ENCODE measurements at regions not wholly inside any gene's neighbourhood (a gene's known extent, or its start where the extent isn't known, plus 50 kb on each side); places are given as distances from the start of the nearest gene placed in this dataset.
"Not testable (repeated sequence)": the region's sequence is repeated elsewhere in the genome, so short reads cannot be mapped to it uniquely, and the experiment has no call there.

GRCh38 chr1:221204055-221204833 lies 325.0 kb downstream of the HLX start:
- DNase-seq, result no peak

DNA sequence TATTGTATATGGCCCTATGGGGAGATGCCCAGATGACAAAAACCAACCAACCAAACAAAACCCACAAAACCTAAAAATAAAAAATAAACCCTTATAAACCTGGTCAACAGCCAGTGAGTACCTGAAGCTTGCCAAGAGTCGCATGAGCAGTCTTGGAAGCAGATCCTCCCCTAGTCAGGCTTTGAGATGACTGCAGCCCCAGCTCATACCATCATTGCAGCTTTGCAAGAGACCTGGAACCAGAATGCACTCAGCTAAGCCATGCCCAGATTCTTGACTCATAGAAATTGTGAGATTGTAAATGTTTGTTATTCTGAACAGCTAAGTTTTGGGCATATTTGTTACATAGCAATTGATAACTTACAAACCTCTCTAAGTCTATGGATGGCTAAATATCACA lies 326.8 kb downstream of the HLX start:
- DNase-seq, result no peak

- no peak for DNase-seq
Observed at GRCh38 chr1:221212926-221213325, 333.7 kb downstream of the HLX start.

DNA sequence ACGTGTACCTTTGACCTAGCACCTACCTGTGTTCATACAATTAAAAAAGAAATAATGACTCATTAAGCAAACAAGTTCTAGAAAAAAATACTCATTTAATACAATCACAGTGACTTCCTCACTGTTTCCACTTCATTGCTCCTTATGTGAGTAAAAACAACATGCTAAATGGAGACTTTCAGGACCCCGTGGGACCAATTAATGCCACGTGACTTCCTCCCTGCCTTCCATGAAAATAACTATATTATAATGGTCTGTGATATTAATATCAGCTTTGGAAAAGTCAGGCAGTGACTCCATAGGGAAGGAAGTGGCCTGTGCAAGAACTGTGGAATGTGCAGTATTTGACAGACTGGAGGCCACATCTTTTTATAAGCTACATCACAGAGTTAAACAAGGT lies 337.8 kb downstream of the HLX start:
- DNase-seq, result no peak

- no peak for DNase-seq
Observed at GRCh38 chr1:221223281-221223680, 344.0 kb downstream of the HLX start.

DNA sequence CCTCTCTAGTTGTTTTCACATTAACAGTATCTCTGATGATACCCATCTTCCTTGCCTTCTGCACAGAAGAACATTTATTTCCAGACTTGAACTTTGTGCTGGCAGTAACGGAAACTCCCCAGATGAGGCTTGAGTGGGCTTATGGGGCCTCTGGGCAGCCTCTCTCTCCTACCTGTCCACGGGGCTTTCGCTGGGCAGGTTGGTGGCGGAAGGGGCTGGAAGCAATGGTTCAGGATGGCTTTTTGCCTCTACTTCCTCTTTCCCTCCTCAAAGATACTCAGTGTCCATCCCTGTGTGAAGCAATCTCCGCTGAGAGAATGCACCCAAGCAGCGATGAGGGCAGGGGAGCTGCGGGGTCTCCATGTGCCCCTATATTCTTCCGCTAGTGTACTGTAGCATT lies 348.2 kb downstream of the HLX start:
- no peak for DNase-seq

- DNase-seq, result no peak
Observed at GRCh38 chr1:221227872-221228337, 348.7 kb downstream of the HLX start.

GRCh38 chr1:221228594-221228993 lies 349.4 kb downstream of the HLX start:
- DNase-seq, result no peak

- no peak for DNase-seq
Observed at GRCh38 chr1:221230605-221231004, 351.4 kb downstream of the HLX start.

DNA sequence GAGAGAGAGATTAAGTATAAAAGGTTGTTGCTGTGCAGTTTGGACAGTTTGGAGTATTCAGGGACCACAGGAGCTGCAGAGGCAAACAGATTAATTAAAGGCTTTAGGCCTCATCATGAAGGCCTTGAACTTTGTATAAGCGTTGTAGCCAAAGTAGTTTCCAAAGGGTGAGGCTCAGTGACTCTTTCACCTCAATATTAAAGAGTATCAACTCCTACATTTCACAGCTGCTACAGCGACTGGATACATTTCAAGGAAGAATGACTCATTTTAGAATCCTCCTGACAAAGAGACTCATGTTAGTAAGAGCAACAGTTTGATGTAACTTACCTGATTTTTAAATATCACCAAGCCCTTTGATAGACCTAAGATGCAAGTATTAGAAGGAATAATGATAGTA lies 355.5 kb downstream of the HLX start:
- DNase-seq, result no peak

DNA sequence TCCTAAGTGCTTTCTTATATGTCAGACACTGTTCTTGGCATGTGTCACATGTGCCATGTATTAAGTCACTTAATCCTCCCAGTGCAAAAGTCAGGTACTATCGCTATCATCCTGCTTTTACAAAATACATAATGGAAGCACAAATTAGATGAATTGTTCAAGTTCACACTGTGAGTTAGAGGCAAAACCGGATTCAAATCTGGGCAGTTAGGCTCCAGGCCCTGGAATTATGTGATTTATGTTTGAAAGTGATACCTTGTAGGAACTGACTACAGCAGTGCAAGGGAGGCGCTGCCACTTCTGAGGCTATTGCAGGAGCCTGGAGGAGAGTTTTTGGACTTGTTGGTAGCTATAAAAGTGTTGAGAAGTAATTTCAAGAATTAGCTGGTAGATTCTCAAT lies 358.3 kb downstream of the HLX start:
- no peak for DNase-seq

DNA sequence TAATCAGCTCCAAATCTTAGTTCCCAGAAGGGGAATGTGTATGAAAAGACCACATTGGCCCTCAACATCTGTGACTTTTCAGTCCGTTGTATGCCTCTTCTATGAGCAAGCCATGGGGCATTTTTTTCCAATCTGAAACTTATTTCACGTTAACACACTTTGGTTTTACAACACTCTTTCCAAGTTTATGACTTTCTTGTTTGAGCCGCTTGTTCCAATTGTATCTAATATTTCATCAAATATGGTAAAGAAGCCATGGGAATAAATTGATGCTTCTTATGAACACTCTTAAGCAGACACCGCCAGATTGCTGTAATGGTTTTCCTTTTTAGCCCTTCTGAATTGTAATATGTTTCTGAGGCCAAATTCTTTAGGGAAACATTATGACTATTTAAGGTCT lies 359.9 kb downstream of the HLX start:
- no peak for DNase-seq

DNA sequence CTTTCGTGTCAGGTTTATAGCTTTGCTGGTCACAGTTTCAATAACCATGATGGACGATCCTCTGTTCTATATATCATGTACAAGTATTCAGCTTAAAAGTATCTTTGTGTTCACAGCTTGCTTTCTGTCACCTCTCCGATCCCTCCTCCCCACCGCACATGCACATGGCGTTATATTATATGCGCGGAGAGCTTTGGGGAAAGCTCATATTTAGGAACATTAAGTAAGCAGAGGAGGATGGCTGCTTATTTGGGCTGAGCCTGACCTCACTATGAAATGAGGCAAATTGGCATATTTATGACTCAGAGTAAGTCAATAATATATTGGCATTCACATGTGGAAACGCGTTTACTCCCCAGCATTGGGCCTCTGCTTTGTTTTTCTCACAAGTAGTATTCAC lies 360.5 kb downstream of the HLX start:
- DNase-seq, result no peak

GRCh38 chr1:221240690-221241089 lies 361.4 kb downstream of the HLX start:
- DNase-seq, result no peak

GRCh38 chr1:221241157-221241556 lies 361.9 kb downstream of the HLX start:
- no peak for DNase-seq

- DNase-seq, result no peak
Observed at GRCh38 chr1:221241592-221241991, 362.3 kb downstream of the HLX start.

GRCh38 chr1:221246067-221246466 lies 366.8 kb downstream of the HLX start:
- no peak for DNase-seq

DNA sequence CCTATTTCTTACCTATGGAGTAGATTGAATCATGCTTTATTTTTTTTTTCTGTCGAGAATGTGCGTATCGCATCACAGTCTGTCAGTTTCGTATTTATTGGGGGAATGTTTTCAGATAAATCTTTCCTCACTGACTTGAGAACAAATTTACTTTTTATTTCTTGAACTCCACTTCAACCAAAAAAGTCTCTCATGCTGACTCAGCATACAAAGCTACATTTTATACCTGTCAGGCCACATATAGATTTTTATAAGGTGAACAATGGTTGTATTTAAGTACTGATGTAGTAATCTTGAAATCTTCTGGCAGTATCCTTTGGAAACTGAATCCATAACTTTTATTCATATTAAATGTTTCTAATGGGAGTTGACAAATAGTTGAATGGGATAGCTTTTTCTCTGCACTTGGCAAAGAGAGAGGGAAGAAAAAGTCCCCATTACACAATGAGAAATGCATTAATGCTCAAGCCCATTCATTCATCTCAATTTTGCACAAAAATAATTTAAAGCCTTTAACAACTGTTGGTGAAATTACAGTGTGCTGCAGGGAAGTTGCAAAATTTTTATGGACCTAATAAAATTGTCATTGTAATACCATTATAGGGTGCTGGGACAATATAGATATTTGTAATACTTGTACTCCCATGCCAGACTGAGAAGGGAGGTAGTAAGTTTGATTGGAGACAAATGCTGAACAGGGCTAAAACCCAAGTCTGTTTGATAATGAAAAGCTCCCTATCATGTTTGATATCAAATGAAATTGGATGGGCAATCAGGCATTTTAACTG lies 367.6 kb downstream of the HLX start:
- no peak for DNase-seq

DNA sequence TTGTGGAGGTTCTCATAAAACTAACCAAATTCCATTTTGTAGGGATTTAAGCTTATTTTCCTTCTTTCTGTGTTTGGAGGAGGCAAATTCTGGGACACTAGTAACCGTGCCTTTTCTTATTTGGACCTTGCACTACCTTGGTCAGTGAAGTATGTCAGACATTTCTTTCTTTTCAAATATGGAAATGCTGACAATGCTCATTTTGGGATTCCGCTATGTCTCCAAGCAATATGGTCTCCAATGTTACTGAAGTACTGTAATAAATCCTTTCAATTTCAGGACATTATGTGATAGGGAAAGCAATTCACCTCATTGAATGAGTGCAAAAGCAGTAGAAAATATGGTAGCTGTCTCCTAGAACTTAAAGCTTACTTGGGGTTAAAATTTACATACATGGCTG lies 372.3 kb downstream of the HLX start:
- DNase-seq, result no peak

DNA sequence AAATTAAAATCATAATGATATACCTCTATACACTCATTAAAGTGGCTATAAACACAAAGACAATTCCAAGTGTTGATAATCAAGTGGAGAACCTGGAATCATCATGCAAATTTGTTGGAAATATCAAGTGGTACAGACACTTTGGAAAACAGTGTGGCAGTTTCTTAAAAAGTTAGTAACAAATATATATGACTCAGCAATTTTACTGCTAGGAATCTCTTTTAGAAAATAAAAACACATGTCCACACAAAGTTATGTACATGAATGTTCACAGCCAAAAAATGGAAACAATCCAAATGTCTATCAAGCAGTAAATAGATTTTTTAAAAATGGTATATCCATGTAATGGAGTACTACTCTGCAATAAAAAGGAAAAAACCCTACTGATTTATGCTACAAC lies 375.6 kb downstream of the HLX start:
- DNase-seq, result no peak

- DNase-seq, result no peak
Observed at GRCh38 chr1:221256773-221257172, 377.5 kb downstream of the HLX start.

DNA sequence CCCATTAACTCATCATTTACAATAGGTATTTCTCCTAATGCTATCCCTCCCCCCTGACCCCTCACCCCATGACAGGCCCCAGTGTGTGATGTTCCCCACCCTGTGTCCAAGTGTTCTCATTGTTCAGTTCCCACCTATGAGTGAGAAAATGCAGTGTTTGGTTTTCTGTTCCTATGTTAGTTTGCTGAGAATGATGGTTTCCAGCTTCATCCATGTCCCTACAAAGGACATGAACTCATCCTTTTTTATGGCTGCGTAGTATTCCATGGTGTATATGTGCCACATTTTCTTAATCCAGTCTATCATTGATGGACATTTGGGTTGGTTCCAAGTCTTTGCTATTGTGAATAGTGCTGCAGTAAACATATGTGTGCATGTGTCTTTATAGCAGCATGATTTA lies 378.3 kb downstream of the HLX start:
- not testable (repeated sequence) for DNase-seq

DNA sequence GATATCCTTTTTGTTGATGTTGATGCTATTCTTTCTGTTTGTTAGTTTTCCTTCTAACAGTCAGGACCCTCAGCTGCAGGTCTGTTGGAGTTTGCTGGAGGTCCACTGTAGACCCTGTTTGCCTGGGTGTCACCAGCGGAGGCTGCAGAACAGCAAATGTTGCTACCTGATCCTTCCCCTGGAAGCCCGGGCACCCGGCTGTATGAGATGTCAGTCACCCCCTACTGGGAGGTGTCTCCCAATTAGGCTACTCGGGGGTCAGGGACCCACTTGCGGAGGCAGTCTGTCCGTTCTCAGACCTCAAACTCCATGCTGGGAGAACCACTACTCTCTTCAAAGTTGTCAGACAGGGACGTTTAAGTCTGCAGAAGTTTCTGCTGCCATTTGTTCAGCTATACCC lies 383.4 kb downstream of the HLX start:
- not testable (repeated sequence) for DNase-seq

Measured in DMS79 (cell line).